Dermis microvascular lymphatic vessel endothelial cell (primary cell): ENCODE measurements at regions not wholly inside any gene's neighbourhood (a gene's known extent, or its start where the extent isn't known, plus 50 kb on each side); places are given as distances from the start of the nearest gene placed in this dataset.

ENCODE experiments used
- DNase-seq, 2 donors: peaks; one replicate each; pipeline versions ENCODE4 v3.0.0 to v3.0.0-alpha.2; 2010; ENCODE audit warnings: low read depth in 2 of 2

GRCh38 chr11:81892770-81893635, 840.7 kb downstream of the FAM181B start:
- no peak for DNase-seq

GRCh38 chr11:81888391-81888790, 845.3 kb downstream of the FAM181B start:
- DNase-seq, result no peak

GRCh38 chr11:81887671-81888070, 846.0 kb downstream of the FAM181B start:
- no peak for DNase-seq

- no peak for DNase-seq
Measured at GRCh38 chr11:81886406-81887075, 847.1 kb downstream of the FAM181B start.

GRCh38 chr11:81874635-81875034, 859.0 kb downstream of the FAM181B start:
- DNase-seq, result no peak

GRCh38 chr11:81870815-81871214, 862.8 kb downstream of the FAM181B start:
- DNase-seq, result no peak

GRCh38 chr11:81870066-81870412, 863.6 kb downstream of the FAM181B start:
- no peak for DNase-seq

- DNase-seq, result no peak
Measured at GRCh38 chr11:81869351-81870065, 864.2 kb downstream of the FAM181B start.

GRCh38 chr11:81866896-81867295, 866.8 kb downstream of the FAM181B start:
- DNase-seq, result no peak

GRCh38 chr11:81857386-81857785, 876.3 kb downstream of the FAM181B start:
- no peak for DNase-seq

- no peak for DNase-seq
Measured at GRCh38 chr11:81853791-81854190, 879.9 kb downstream of the FAM181B start.

- DNase-seq, result no peak
Measured at GRCh38 chr11:81852896-81853295, 880.8 kb downstream of the FAM181B start.

- DNase-seq, result no peak
Measured at GRCh38 chr11:81840380-81840779, 893.3 kb downstream of the FAM181B start.

- DNase-seq, result no peak
Measured at GRCh38 chr11:81839976-81840375, 893.7 kb downstream of the FAM181B start.

- no peak for DNase-seq
Measured at GRCh38 chr11:81839016-81839415, 894.6 kb downstream of the FAM181B start.

GRCh38 chr11:81829976-81830375, 903.7 kb downstream of the FAM181B start:
- no peak for DNase-seq

- DNase-seq, result no peak
Measured at GRCh38 chr11:81825346-81825745, 908.3 kb downstream of the FAM181B start.

- no peak for DNase-seq
Measured at GRCh38 chr11:81819462-81819861, 914.2 kb downstream of the FAM181B start.

GRCh38 chr11:81804858-81805257, 928.8 kb downstream of the FAM181B start:
- no peak for DNase-seq

GRCh38 chr11:81802591-81802990, 931.1 kb downstream of the FAM181B start:
- no peak for DNase-seq

- no peak for DNase-seq
Measured at GRCh38 chr11:81792416-81792815, 941.2 kb downstream of the FAM181B start.

- no peak for DNase-seq
Measured at GRCh38 chr11:81787584-81788049, 946.0 kb downstream of the FAM181B start.
